IMR-90 (cell line): ENCODE measurements at regions not wholly inside any gene's neighbourhood (a gene's known extent, or its start where the extent isn't known, plus 50 kb on each side); places are given as distances from the start of the nearest gene placed in this dataset.

Experiments
- BHLHE40 ChIP-seq: fragments of 150-350 bp; IDR thresholded peaks from 2 replicates; pipeline ENCODE4 v1.6.1; 2016; ENCODE audit warnings: mild to moderate bottlenecking, low read depth, low read length
- CEBPB ChIP-seq: IDR thresholded peaks from 2 replicates; pipeline ENCODE4 v1.6.1; 2012; ENCODE audit warnings: low read depth, low read length, improper control_type of control experiment
- CTCF ChIP-seq: conservative IDR thresholded peaks from 2 replicates; pipeline ENCODE4 v1.5.1; 2012; ENCODE audit warnings: mild to moderate bottlenecking, low read depth, low read length, improper control_type of control experiment
- ELK1 ChIP-seq: fragments of 150-350 bp; IDR thresholded peaks from 2 replicates; pipeline ENCODE4 v1.6.1; 2016; ENCODE audit warnings: low read depth, mild to moderate bottlenecking, low read length, moderate library complexity, borderline replicate concordance
- MAFK ChIP-seq: IDR thresholded peaks from 2 replicates; pipeline ENCODE4 v1.6.1; 2012; ENCODE audit warnings: low read depth, low read length, improper control_type of control experiment
- MAZ ChIP-seq: IDR thresholded peaks from 2 replicates; pipeline ENCODE4 v1.6.1; 2012; ENCODE audit warnings: low read depth, mild to moderate bottlenecking, low read length, improper control_type of control experiment, moderate library complexity, borderline replicate concordance
- MXI1 ChIP-seq: IDR thresholded peaks from 2 replicates; pipeline ENCODE4 v1.6.1; 2012; ENCODE audit warnings: low read depth, mild to moderate bottlenecking, low read length, moderate library complexity, borderline replicate concordance
- POLR2A ChIP-seq: IDR thresholded peaks from 2 replicates; pipeline ENCODE4 v1.6.1; 2012; ENCODE audit warnings: mild to moderate bottlenecking, low read depth, low read length
- RAD21 ChIP-seq: IDR thresholded peaks from 2 replicates; pipeline ENCODE4 v1.6.1; 2012; ENCODE audit warnings: low read length, improper control_type of control experiment
- RCOR1 ChIP-seq: IDR thresholded peaks from 2 replicates; pipeline ENCODE4 v1.6.1; 2012; ENCODE audit warnings: mild to moderate bottlenecking, low read length, improper control_type of control experiment; ENCODE audit not compliant: insufficient replicate concordance

- no peak for TF ChIP-seq CTCF
- no peak for TF ChIP-seq POLR2A
- TF ChIP-seq CEBPB = no peak
- no peak for TF ChIP-seq RCOR1
- no peak for TF ChIP-seq MAFK
- no peak for TF ChIP-seq MXI1
- no peak for TF ChIP-seq MAZ
- TF ChIP-seq ELK1 = no peak
- no peak for TF ChIP-seq RAD21
- TF ChIP-seq BHLHE40 = no peak
Measured at GRCh38 chr4:8783736-8784135, 87.9 kb downstream of the HMX1 start.
